ENCODE measurements at regions not wholly inside any gene's neighbourhood (a gene's known extent, or its start where the extent isn't known, plus 50 kb on each side); places are given as distances from the start of the nearest gene placed in this dataset.

DNA sequence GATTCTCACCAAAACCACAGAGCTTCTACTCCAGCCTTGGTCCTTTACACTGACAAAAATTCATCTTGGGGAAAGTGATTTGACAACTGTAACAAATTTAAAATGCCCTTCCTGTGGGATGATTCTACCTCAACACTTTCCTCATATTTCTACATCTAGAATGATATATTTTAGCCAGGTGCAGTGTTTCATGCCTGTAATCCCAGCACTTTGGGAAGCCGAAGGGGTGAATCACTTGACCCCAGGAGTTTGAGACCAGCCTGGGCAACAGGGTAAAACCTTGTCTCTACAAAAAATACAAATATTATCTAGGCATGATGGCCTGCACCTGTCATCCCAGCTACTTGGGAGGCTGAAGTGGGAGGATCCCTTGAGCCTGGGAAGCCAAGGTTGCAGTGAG is 408.6 kb downstream of the CDH7 start:
- 93 to 100% methylated on average over 1 of the region's 1 CpG for WGBS, 2 experiments
- Histone ChIP-seq H3K4me3 (ENCODE audit: insufficient read depth, low read depth, low read length) (no peak overlapping the region), H3K27me3 (ENCODE audit: control insufficient read depth, insufficient read depth, low read length, poor library complexity, severe bottlenecking) (no peaks in the 10 kb centered on the region), H3K4me1 (ENCODE audit: control insufficient read depth, insufficient read depth, low read length) (no peaks in the 10 kb centered on the region), H3K36me3 (ENCODE audit: control insufficient read depth, insufficient read depth, low read length) (no peaks in the 10 kb centered on the region), H3K9me3 (ENCODE audit: control insufficient read depth, low read length) (no peaks in the 10 kb centered on the region), H3K27ac (ENCODE audit: insufficient read depth, low read depth, low read length, poor library complexity, severe bottlenecking) (no peak overlapping the region)

DNA sequence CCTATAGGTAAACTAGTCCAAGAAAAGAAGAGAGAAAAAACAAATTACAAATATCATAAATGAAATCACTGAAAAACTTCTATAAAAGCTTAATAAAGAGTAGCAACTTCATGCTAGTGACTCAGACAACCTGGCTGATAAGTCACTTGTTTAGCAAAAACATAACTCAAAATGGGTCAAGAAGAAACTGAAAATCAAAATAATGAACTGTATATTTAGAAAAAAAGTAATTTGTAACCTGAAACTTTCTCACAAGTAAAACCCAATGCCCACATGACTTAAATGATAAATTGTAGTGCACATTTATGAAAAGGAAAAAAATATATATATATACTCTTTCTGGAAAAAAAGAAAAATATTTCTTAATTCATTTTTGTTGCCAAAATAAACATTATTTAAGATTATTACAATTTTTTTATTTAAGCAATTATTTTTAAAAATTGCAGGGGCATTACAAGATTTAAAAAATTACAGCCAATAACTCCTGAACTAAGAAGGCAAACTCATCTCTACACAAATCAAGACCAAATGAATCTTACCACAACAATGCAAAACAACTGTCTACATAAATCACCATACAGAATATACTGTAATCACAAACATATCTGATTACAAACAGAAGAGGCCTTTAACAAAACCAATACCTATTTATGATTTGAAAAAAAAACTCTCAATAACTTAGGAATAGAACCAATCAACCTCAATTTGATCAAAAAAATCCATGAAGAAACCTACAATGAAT is 406.3 kb downstream of the CDH7 start:
- H3K36me3 ChIP-seq (ENCODE audit: control insufficient read depth, insufficient read depth, low read length) = no peaks in the 10 kb centered on the region
- no peaks in the 10 kb centered on the region for H3K9me3 ChIP-seq (ENCODE audit: control insufficient read depth, low read length)
- no peaks in the 10 kb centered on the region for H3K27me3 ChIP-seq (ENCODE audit: control insufficient read depth, insufficient read depth, low read length, poor library complexity, severe bottlenecking)
- H3K27ac ChIP-seq (ENCODE audit: insufficient read depth, low read depth, low read length, poor library complexity, severe bottlenecking) = no peak overlapping the region
- no peaks in the 10 kb centered on the region for H3K4me1 ChIP-seq (ENCODE audit: control insufficient read depth, insufficient read depth, low read length)
- H3K4me3 ChIP-seq (ENCODE audit: insufficient read depth, low read depth, low read length) = no peak overlapping the region

- Histone ChIP-seq H3K27me3 (ENCODE audit: control insufficient read depth, insufficient read depth, low read length, poor library complexity, severe bottlenecking) (no peaks in the 10 kb centered on the region), H3K36me3 (ENCODE audit: control insufficient read depth, insufficient read depth, low read length) (no peaks in the 10 kb centered on the region), H3K9me3 (ENCODE audit: control insufficient read depth, low read length) (no peaks in the 10 kb centered on the region), H3K4me3 (ENCODE audit: insufficient read depth, low read depth, low read length) (no peak overlapping the region), H3K27ac (ENCODE audit: insufficient read depth, low read depth, low read length, poor library complexity, severe bottlenecking) (no peak overlapping the region), H3K4me1 (ENCODE audit: control insufficient read depth, insufficient read depth, low read length) (no peaks in the 10 kb centered on the region)
- WGBS, 2 experiments = 89 to 96% methylated on average over 1 of the region's 1 CpG
Observed at GRCh38 chr18:66150650-66151049, 399.8 kb downstream of the CDH7 start.

DNA sequence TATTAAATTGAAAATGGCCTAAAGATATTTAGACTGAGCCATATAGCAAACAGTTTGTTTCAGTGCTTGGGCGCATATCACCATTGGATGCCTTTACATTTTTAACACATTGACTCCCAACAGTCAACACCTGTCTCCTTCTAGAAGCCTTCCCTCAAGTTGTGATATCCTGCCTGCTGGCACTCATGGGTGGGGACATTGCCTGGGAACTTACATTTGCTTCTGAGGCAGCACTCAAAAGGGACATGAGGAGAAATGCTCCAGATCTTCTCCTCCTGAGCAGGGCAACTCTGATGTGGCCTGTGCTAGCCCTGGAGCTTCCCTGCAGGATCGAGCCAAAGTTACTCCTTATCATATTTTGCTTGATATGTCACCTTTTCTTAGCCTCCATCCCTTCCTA is 392.2 kb downstream of the CDH7 start:
- Histone ChIP-seq H3K4me1 (ENCODE audit: control insufficient read depth, insufficient read depth, low read length) (no peaks in the 10 kb centered on the region), H3K4me3 (ENCODE audit: insufficient read depth, low read depth, low read length) (no peak overlapping the region), H3K27me3 (ENCODE audit: control insufficient read depth, insufficient read depth, low read length, poor library complexity, severe bottlenecking) (no peaks in the 10 kb centered on the region), H3K36me3 (ENCODE audit: control insufficient read depth, insufficient read depth, low read length) (no peaks in the 10 kb centered on the region), H3K9me3 (ENCODE audit: control insufficient read depth, low read length) (no peaks in the 10 kb centered on the region), H3K27ac (ENCODE audit: insufficient read depth, low read depth, low read length, poor library complexity, severe bottlenecking) (no peak overlapping the region)
- WGBS, 2 experiments = 88 to 91% methylated on average over 2 of the region's 2 CpGs

- WGBS, 2 experiments = 85 to 93% methylated on average over 3 to 4 of the region's 4 CpGs
- no peaks in the 10 kb centered on the region for H3K27me3 ChIP-seq (ENCODE audit: control insufficient read depth, insufficient read depth, low read length, poor library complexity, severe bottlenecking)
- H3K4me1 ChIP-seq (ENCODE audit: control insufficient read depth, insufficient read depth, low read length) = no peaks in the 10 kb centered on the region
- no peak overlapping the region for H3K27ac ChIP-seq (ENCODE audit: insufficient read depth, low read depth, low read length, poor library complexity, severe bottlenecking)
- no peaks in the 10 kb centered on the region for H3K36me3 ChIP-seq (ENCODE audit: control insufficient read depth, insufficient read depth, low read length)
- no peaks in the 10 kb centered on the region for H3K9me3 ChIP-seq (ENCODE audit: control insufficient read depth, low read length)
- no peak overlapping the region for H3K4me3 ChIP-seq (ENCODE audit: insufficient read depth, low read depth, low read length)
Observed at GRCh38 chr18:66141716-66142115, 390.9 kb downstream of the CDH7 start.

DNA sequence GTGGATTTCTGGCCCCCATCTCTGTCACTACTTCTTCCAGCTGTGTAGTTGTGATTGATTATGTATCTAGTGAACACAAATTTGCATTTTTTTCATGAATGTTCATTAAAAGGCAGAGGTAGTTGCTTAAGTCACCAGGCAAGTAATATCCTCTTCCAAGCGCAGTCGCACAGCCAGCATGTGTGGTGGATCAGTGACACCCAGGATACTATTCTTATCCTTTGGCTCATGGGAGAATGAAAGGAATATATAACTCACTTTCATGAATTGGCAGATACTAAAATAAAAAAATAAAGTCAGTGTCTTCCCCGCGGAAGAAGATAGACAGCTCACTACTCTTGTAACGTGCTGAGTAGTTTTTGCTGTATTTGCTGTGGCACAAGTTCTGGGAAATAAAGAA is 387.8 kb downstream of the CDH7 start:
- WGBS, 2 experiments = 63 to 72% methylated on average over 4 of the region's 5 CpGs
- Histone ChIP-seq H3K4me3 (ENCODE audit: insufficient read depth, low read depth, low read length) (no peak overlapping the region), H3K36me3 (ENCODE audit: control insufficient read depth, insufficient read depth, low read length) (no peaks in the 10 kb centered on the region), H3K9me3 (ENCODE audit: control insufficient read depth, low read length) (no peaks in the 10 kb centered on the region), H3K4me1 (ENCODE audit: control insufficient read depth, insufficient read depth, low read length) (no peaks in the 10 kb centered on the region), H3K27ac (ENCODE audit: insufficient read depth, low read depth, low read length, poor library complexity, severe bottlenecking) (no peak overlapping the region), H3K27me3 (ENCODE audit: control insufficient read depth, insufficient read depth, low read length, poor library complexity, severe bottlenecking) (no peaks in the 10 kb centered on the region)

DNA sequence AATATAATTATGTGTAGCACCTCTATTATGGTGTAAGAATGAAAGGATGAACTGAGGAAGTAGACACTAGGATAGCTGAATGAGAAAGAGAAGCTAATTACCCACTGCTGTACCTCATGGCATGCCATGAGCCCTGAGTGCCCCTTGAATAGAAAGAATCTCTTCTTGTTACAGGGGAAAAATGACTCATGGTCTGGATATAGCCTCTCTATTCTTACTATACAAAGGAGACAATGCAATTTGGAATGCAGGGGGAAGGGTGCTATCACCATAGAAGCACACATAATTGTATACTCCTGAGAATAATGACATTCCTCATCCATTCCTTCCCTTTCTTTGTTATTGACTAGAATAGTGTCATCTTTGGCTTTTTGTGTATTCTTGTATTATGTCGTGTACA is 385.2 kb downstream of the CDH7 start:
- Histone ChIP-seq H3K36me3 (ENCODE audit: control insufficient read depth, insufficient read depth, low read length) (no peaks in the 10 kb centered on the region), H3K9me3 (ENCODE audit: control insufficient read depth, low read length) (no peaks in the 10 kb centered on the region), H3K27ac (ENCODE audit: insufficient read depth, low read depth, low read length, poor library complexity, severe bottlenecking) (peak overlapping the region; percentile 57), H3K4me3 (ENCODE audit: insufficient read depth, low read depth, low read length) (no peak overlapping the region), H3K27me3 (ENCODE audit: control insufficient read depth, insufficient read depth, low read length, poor library complexity, severe bottlenecking) (no peaks in the 10 kb centered on the region), H3K4me1 (ENCODE audit: control insufficient read depth, insufficient read depth, low read length) (no peaks in the 10 kb centered on the region)
- no CpG with 5 or more reads among the region's 1 CpG for WGBS, 2 experiments

- WGBS, 2 experiments = 94 to 97% methylated on average over 4 of the region's 4 CpGs
- no peaks in the 10 kb centered on the region for H3K9me3 ChIP-seq (ENCODE audit: control insufficient read depth, low read length)
- H3K4me1 ChIP-seq (ENCODE audit: control insufficient read depth, insufficient read depth, low read length) = no peaks in the 10 kb centered on the region
- H3K4me3 ChIP-seq (ENCODE audit: insufficient read depth, low read depth, low read length) = no peak overlapping the region
- H3K36me3 ChIP-seq (ENCODE audit: control insufficient read depth, insufficient read depth, low read length) = no peaks in the 10 kb centered on the region
- H3K27me3 ChIP-seq (ENCODE audit: control insufficient read depth, insufficient read depth, low read length, poor library complexity, severe bottlenecking) = no peaks in the 10 kb centered on the region
- no peak overlapping the region for H3K27ac ChIP-seq (ENCODE audit: insufficient read depth, low read depth, low read length, poor library complexity, severe bottlenecking)
Observed at GRCh38 chr18:66129248-66129647, 378.4 kb downstream of the CDH7 start.

GRCh38 chr18:66126266-66126665 is 375.5 kb downstream of the CDH7 start:
- Histone ChIP-seq H3K9me3 (ENCODE audit: control insufficient read depth, low read length) (no peaks in the 10 kb centered on the region), H3K4me3 (ENCODE audit: insufficient read depth, low read depth, low read length) (no peak overlapping the region), H3K27ac (ENCODE audit: insufficient read depth, low read depth, low read length, poor library complexity, severe bottlenecking) (no peak overlapping the region), H3K36me3 (ENCODE audit: control insufficient read depth, insufficient read depth, low read length) (no peaks in the 10 kb centered on the region), H3K4me1 (ENCODE audit: control insufficient read depth, insufficient read depth, low read length) (no peaks in the 10 kb centered on the region), H3K27me3 (ENCODE audit: control insufficient read depth, insufficient read depth, low read length, poor library complexity, severe bottlenecking) (no peaks in the 10 kb centered on the region)
- 82 to 92% methylated on average over 2 of the region's 2 CpGs for WGBS, 2 experiments

- H3K27me3 ChIP-seq (ENCODE audit: control insufficient read depth, insufficient read depth, low read length, poor library complexity, severe bottlenecking) = no peaks in the 10 kb centered on the region
- H3K36me3 ChIP-seq (ENCODE audit: control insufficient read depth, insufficient read depth, low read length) = no peaks in the 10 kb centered on the region
- H3K9me3 ChIP-seq (ENCODE audit: control insufficient read depth, low read length) = no peaks in the 10 kb centered on the region
- H3K4me1 ChIP-seq (ENCODE audit: control insufficient read depth, insufficient read depth, low read length) = no peaks in the 10 kb centered on the region
- no peak overlapping the region for H3K4me3 ChIP-seq (ENCODE audit: insufficient read depth, low read depth, low read length)
- 83 to 94% methylated on average over 1 of the region's 2 CpGs for WGBS, 2 experiments
- no peak overlapping the region for H3K27ac ChIP-seq (ENCODE audit: insufficient read depth, low read depth, low read length, poor library complexity, severe bottlenecking)
Observed at GRCh38 chr18:66124394-66124793, 373.6 kb downstream of the CDH7 start.

DNA sequence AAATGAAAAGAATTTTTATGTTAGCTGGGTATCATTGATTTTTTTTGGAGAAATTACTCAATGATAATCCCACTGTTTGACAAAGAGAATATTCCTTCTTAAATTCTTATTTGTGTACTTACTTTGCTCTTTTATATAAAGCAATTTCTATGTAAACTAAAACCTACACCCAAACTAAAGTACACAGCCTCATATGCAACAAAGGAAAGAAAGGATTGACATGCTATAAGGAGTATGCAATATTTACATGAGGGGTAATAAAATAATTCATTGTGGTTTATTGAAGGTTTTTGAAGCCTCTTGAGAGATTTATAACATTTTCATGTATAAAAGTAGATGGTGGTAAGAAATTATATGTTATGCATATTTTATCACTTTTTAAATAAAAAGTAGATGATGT is 368.5 kb downstream of the CDH7 start:
- Histone ChIP-seq H3K36me3 (ENCODE audit: control insufficient read depth, insufficient read depth, low read length) (no peaks in the 10 kb centered on the region), H3K4me1 (ENCODE audit: control insufficient read depth, insufficient read depth, low read length) (no peaks in the 10 kb centered on the region), H3K27me3 (ENCODE audit: control insufficient read depth, insufficient read depth, low read length, poor library complexity, severe bottlenecking) (no peaks in the 10 kb centered on the region), H3K4me3 (ENCODE audit: insufficient read depth, low read depth, low read length) (no peak overlapping the region), H3K27ac (ENCODE audit: insufficient read depth, low read depth, low read length, poor library complexity, severe bottlenecking) (no peak overlapping the region), H3K9me3 (ENCODE audit: control insufficient read depth, low read length) (no peaks in the 10 kb centered on the region)

Data from ectodermal cell (in vitro differentiated cells).